GM12892 (cell line): ENCODE measurements at regions not wholly inside any gene's neighbourhood (a gene's known extent, or its start where the extent isn't known, plus 50 kb on each side); places are given as distances from the start of the nearest gene placed in this dataset.

ENCODE experiments used
- POLR2A ChIP-seq: IDR thresholded peaks from 2 replicates; pipeline ENCODE4 v1.6.1; 2011; ENCODE audit warnings: low read depth, low read length, control low read depth
- POLR2AphosphoS5 ChIP-seq: IDR thresholded peaks from 2 replicates; pipeline ENCODE4 v1.6.1; 2011; ENCODE audit warnings: low read depth, low read length, control low read depth

GRCh38 chr5:168001318-168001717 is 290.1 kb upstream of the WWC1 start:
- TF ChIP-seq POLR2AphosphoS5 (no peak), POLR2A (no peak)
